Suprapubic skin (tissue), 4 donors: ENCODE measurements at regions not wholly inside any gene's neighbourhood (a gene's known extent, or its start where the extent isn't known, plus 50 kb on each side); places are given as distances from the start of the nearest gene placed in this dataset.

Source experiments
- CTCF ChIP-seq, 2 donors: fragments of 200-600 bp in 1 of 2; fragments of 450-650 bp in 1 of 2; sonication (generic) in 1 of 2; IDR thresholded peaks; one replicate each; pipeline ENCODE4 v1.5.1; 2016 to 2019; ENCODE audit warnings: antibody characterized with exemption in 2 of 2, mild to moderate bottlenecking in 1 of 2, moderate library complexity in 1 of 2
- POLR2A ChIP-seq, 2 donors: fragments of 450-650 bp; IDR thresholded peaks; one replicate each; pipeline ENCODE4 v1.6.1; 2017; ENCODE audit warnings: antibody characterized with exemption in 2 of 2, mild to moderate bottlenecking in 2 of 2, moderate library complexity in 2 of 2
- POLR2AphosphoS5 ChIP-seq, 3 donors: sonication (generic); formaldehyde crosslinking; IDR thresholded peaks; one replicate each; pipeline ENCODE4 v1.6.1; 2017; ENCODE audit warnings: antibody characterized with exemption in 3 of 3

- no peak for TF ChIP-seq POLR2AphosphoS5 (IDR thresholded peaks at IDR 0.05)
- no peak for TF ChIP-seq POLR2A (IDR thresholded peaks at IDR 0.05)
- TF ChIP-seq CTCF (IDR thresholded peaks at IDR 0.05), result no peak
Observed at GRCh38 chr9:96135753-96136290, 166.2 kb downstream of the HSD17B3 start.
